ENCODE measurements at regions not wholly inside any gene's neighbourhood (a gene's known extent, or its start where the extent isn't known, plus 50 kb on each side); places are given as distances from the start of the nearest gene placed in this dataset.

GRCh38 chr2:129730979-129731378 is 248.5 kb upstream of the RAB6C start:
- no peak for DNase-seq (ENCODE audit: low read depth)

- DNase-seq (ENCODE audit: low read depth) = no peak
Measured at GRCh38 chr2:129731907-129732629, 247.4 kb upstream of the RAB6C start.

- DNase-seq (ENCODE audit: low read depth) = no peak
Measured at GRCh38 chr2:129732630-129733026, 246.8 kb upstream of the RAB6C start.

- no peak for DNase-seq (ENCODE audit: low read depth)
Measured at GRCh38 chr2:129733041-129733440, 246.4 kb upstream of the RAB6C start.

- DNase-seq (ENCODE audit: low read depth) = no peak
Measured at GRCh38 chr2:129733579-129733978, 245.9 kb upstream of the RAB6C start.

- DNase-seq (ENCODE audit: low read depth) = no peak
Measured at GRCh38 chr2:129734343-129735034, 245.0 kb upstream of the RAB6C start.

- no peak for DNase-seq (ENCODE audit: low read depth)
Measured at GRCh38 chr2:129735576-129735975, 243.9 kb upstream of the RAB6C start.

- no peak for DNase-seq (ENCODE audit: low read depth)
Measured at GRCh38 chr2:129737660-129738527, 241.6 kb upstream of the RAB6C start.

GRCh38 chr2:129738799-129739198 is 240.7 kb upstream of the RAB6C start:
- no peak for DNase-seq (ENCODE audit: low read depth)

GRCh38 chr2:129740504-129740903 is 239.0 kb upstream of the RAB6C start:
- no peak for DNase-seq (ENCODE audit: low read depth)

- no peak for DNase-seq (ENCODE audit: low read depth)
Measured at GRCh38 chr2:129741165-129741564, 238.3 kb upstream of the RAB6C start.

- no peak for DNase-seq (ENCODE audit: low read depth)
Measured at GRCh38 chr2:129741623-129742022, 237.8 kb upstream of the RAB6C start.

- no peak for DNase-seq (ENCODE audit: low read depth)
Measured at GRCh38 chr2:129742415-129743180, 236.9 kb upstream of the RAB6C start.

GRCh38 chr2:129744141-129744540 is 235.3 kb upstream of the RAB6C start:
- DNase-seq (ENCODE audit: low read depth) = no peak

GRCh38 chr2:129744649-129745048 is 234.8 kb upstream of the RAB6C start:
- no peak for DNase-seq (ENCODE audit: low read depth)

GRCh38 chr2:129747500-129748125 is 231.9 kb upstream of the RAB6C start:
- no peak for DNase-seq (ENCODE audit: low read depth)

GRCh38 chr2:129748250-129748649 is 231.2 kb upstream of the RAB6C start:
- DNase-seq (ENCODE audit: low read depth) = no peak

GRCh38 chr2:129748653-129749052 is 230.8 kb upstream of the RAB6C start:
- no peak for DNase-seq (ENCODE audit: low read depth)

GRCh38 chr2:129751409-129751808 is 228.1 kb upstream of the RAB6C start:
- no peak for DNase-seq (ENCODE audit: low read depth)

- no peak for DNase-seq (ENCODE audit: low read depth)
Measured at GRCh38 chr2:129752176-129752575, 227.3 kb upstream of the RAB6C start.

GRCh38 chr2:129752686-129753085 is 226.8 kb upstream of the RAB6C start:
- DNase-seq (ENCODE audit: low read depth) = no peak

- DNase-seq (ENCODE audit: low read depth) = no peak
Measured at GRCh38 chr2:129753261-129753660, 226.2 kb upstream of the RAB6C start.

Data from stimulated activated CD8-positive, alpha-beta memory T cell treated with anti-CD3 and anti-CD28 coated beads, Interleukin-4, amount 100 ng/mL, for 24 hours (primary cell).